GM23338 (cell line): ENCODE measurements at regions not wholly inside any gene's neighbourhood (a gene's known extent, or its start where the extent isn't known, plus 50 kb on each side); places are given as distances from the start of the nearest gene placed in this dataset.

Experiments
- ATAC-seq: fragments of 200-7000 bp; cut with Tn5 transposase; 3 replicates; pipeline ENCODE4 v1.9.1; 2020
- DNase-seq: peaks from one replicate; pipeline ENCODE4 v3.0.0-alpha.2; 2015; ENCODE audit warnings: low spot score
- H2AFZ ChIP-seq: fragments of 200-600 bp; sonication (generic); 2 replicates; pipeline ENCODE4 v1.8.0; 2016; ENCODE audit warnings: antibody characterized with exemption, mild to moderate bottlenecking, moderate library complexity
- H3F3A ChIP-seq: fragments of 200-600 bp; sonication (generic); replicated peaks from 2 replicates; pipeline ENCODE4 v1.8.0; 2017; ENCODE audit warnings: antibody characterized with exemption, mixed run types, low read depth
- H3K27ac ChIP-seq: fragments of 200-600 bp; sonication (generic); 2 replicates; pipeline ENCODE4 v1.6.1; 2016; ENCODE audit warnings: low read depth
- H3K27me3 ChIP-seq: fragments of 200-600 bp; sonication (generic); 2 replicates; pipeline ENCODE4 v1.8.0; 2016; ENCODE audit warnings: mild to moderate bottlenecking, mixed run types, moderate library complexity; ENCODE audit not compliant: insufficient read depth
- H3K36me3 ChIP-seq: fragments of 200-600 bp; sonication (generic); 2 replicates; pipeline ENCODE4 v1.8.0; 2016; ENCODE audit warnings: mild to moderate bottlenecking; ENCODE audit not compliant: insufficient read depth
- H3K4me1 ChIP-seq: fragments of 200-600 bp; sonication (generic); 2 replicates; pipeline ENCODE4 v1.8.0; 2016; ENCODE audit warnings: mild to moderate bottlenecking, moderate library complexity; ENCODE audit not compliant: insufficient read depth
- H3K4me2 ChIP-seq: fragments of 200-600 bp; sonication (generic); 2 replicates; pipeline ENCODE4 v1.7.1; 2017; ENCODE audit warnings: mixed run types
- H3K4me3 ChIP-seq: fragments of 200-600 bp; sonication (generic); 2 replicates; pipeline ENCODE4 v1.6.1; 2016; ENCODE audit warnings: mixed run types
- H3K79me2 ChIP-seq: fragments of 200-600 bp; sonication (generic); replicated peaks from 2 replicates; pipeline ENCODE4 v1.8.0; 2017; ENCODE audit warnings: mild to moderate bottlenecking; ENCODE audit not compliant: insufficient read depth
- H3K9me2 ChIP-seq: fragments of 200-600 bp; sonication (generic); 2 replicates; pipeline ENCODE4 v1.8.0; 2017; ENCODE audit not compliant: insufficient read depth
- H4K20me1 ChIP-seq: fragments of 200-600 bp; sonication (generic); replicated peaks from 2 replicates; pipeline ENCODE4 v1.8.0; 2017; ENCODE audit warnings: mild to moderate bottlenecking; ENCODE audit not compliant: insufficient read depth
- H3K27ac Mint-ChIP-seq: 2 replicates; pipeline ENCODE4 v1.8.0; 2020; ENCODE audit warnings: inconsistent platforms, mild to moderate bottlenecking, moderate library complexity, mixed read lengths
- H3K27me3 Mint-ChIP-seq: 3 replicates; pipeline ENCODE4 v1.8.0; 2022; ENCODE audit warnings: low read depth, mild to moderate bottlenecking, moderate library complexity, mixed read lengths, inconsistent platforms; ENCODE audit not compliant: insufficient read depth, poor library complexity
- H3K36me3 Mint-ChIP-seq: 3 replicates; pipeline ENCODE4 v1.8.0; 2021; ENCODE audit warnings: low read depth, mild to moderate bottlenecking, inconsistent platforms, moderate library complexity, mixed read lengths
- H3K4me1 Mint-ChIP-seq: 3 replicates; pipeline ENCODE4 v1.8.0; 2020; ENCODE audit warnings: mild to moderate bottlenecking, inconsistent platforms, mixed read lengths
- H3K4me3 Mint-ChIP-seq: 3 replicates; pipeline ENCODE4 v1.8.0; 2021; ENCODE audit warnings: moderate library complexity, mild to moderate bottlenecking, inconsistent platforms, mixed read lengths
- H3K9me3 Mint-ChIP-seq: 3 replicates; pipeline ENCODE4 v1.8.0; 2020; ENCODE audit warnings: moderate library complexity, mild to moderate bottlenecking, inconsistent platforms, mixed read lengths
- CTCF ChIP-seq, 2 experiments: fragments of 200-600 bp in 1 of 2; sonication (generic) in 1 of 2; conservative IDR thresholded peaks; 2 replicates each; pipeline versions ENCODE4 v1.5.1 to v1.6.1; 2016 to 2017; ENCODE audit warnings: antibody characterized with exemption in 2 of 2, low read depth in 2 of 2, mild to moderate bottlenecking in 2 of 2, moderate library complexity in 1 of 2
- JUNB ChIP-seq: IDR thresholded peaks from one replicate; pipeline ENCODE4 v1.6.1; 2016; ENCODE audit warnings: antibody characterized with exemption; ENCODE audit not compliant: unreplicated experiment
- REST ChIP-seq: IDR thresholded peaks from one replicate; pipeline ENCODE4 v1.6.1; 2018; ENCODE audit warnings: antibody characterized with exemption; ENCODE audit not compliant: unreplicated experiment

- H3K79me2 ChIP-seq, result no peaks in the 10 kb centered on the region
These were observed 208.1 kb downstream of the TGFB2 start for GRCh38 chr1:218553197-218553596.

More at GRCh38 chr1:218553197-218553596, 208.1 kb downstream of the TGFB2 start:
- Mint-ChIP-seq H3K27ac (no peak overlapping the region), H3K27me3 (no peaks in the 10 kb centered on the region), H3K9me3 (no peaks in the 10 kb centered on the region), H3K4me1 (peaks cover 10% of the 10 kb centered on the region; the same call in 2 of the 3 replicates), H3K36me3 (no peaks in the 10 kb centered on the region), H3K4me3 (no peak overlapping the region)
- H3F3A ChIP-seq, result no peaks in the 10 kb centered on the region
- H4K20me1 ChIP-seq, result no peaks in the 10 kb centered on the region
- H3K27ac ChIP-seq, result no peak overlapping the region
- no peak overlapping the region for H2AFZ ChIP-seq
- H3K36me3 ChIP-seq, result no peaks in the 10 kb centered on the region
- H3K4me2 ChIP-seq, result no peak overlapping the region
- peaks cover 6% of the 10 kb centered on the region for H3K4me1 ChIP-seq
- H3K4me3 ChIP-seq, result no peak overlapping the region
- H3K9me2 ChIP-seq, result peaks cover 5% of the 10 kb centered on the region; the same call in 1 of the 2 replicates
- ATAC-seq (no peak), DNase-seq (no peak)
- H3K27me3 ChIP-seq, result no peaks in the 10 kb centered on the region
- TF ChIP-seq REST (no peak), JUNB (no peak), CTCF (conservative IDR thresholded peaks at IDR 0.05; ENCODE audit: low read depth in 2 of 2) (peak in 1 of 2 experiments; percentile 34; a peak in 1 of 4 replicates)
